Liver (tissue), 8 donors: ENCODE measurements at regions not wholly inside any gene's neighbourhood (a gene's known extent, or its start where the extent isn't known, plus 50 kb on each side); places are given as distances from the start of the nearest gene placed in this dataset.

Experiments
- DNase-seq: peaks from one replicate; pipeline ENCODE4 v3.0.0-alpha.2; 2017; ENCODE audit warnings: low spot score
- H3K27ac ChIP-seq, 2 donors: one replicate each; pipeline ENCODE4 v1.7.0; 2013; ENCODE audit warnings: inconsistent platforms in 2 of 2, low read length in 2 of 2, control low read depth in 1 of 2, low read depth in 1 of 2, mild to moderate bottlenecking in 1 of 2
- H3K27me3 ChIP-seq, 4 donors: one replicate each; pipeline versions ENCODE4 v1.6.1 to v1.7.0; 2013; ENCODE audit warnings: low read length in 3 of 4, inconsistent platforms in 1 of 4, mild to moderate bottlenecking in 1 of 4, moderate library complexity in 1 of 4; ENCODE audit not compliant: control insufficient read depth in 4 of 4, insufficient read depth in 4 of 4
- H3K36me3 ChIP-seq, 4 donors: one replicate each; pipeline versions ENCODE4 v1.6.1 to v1.7.0; 2013; ENCODE audit warnings: low read length in 3 of 4, mild to moderate bottlenecking in 3 of 4, low read depth in 1 of 4, moderate library complexity in 1 of 4; ENCODE audit not compliant: control insufficient read depth in 4 of 4, insufficient read depth in 3 of 4
- H3K4me1 ChIP-seq, 4 donors: one replicate each; pipeline versions ENCODE4 v1.6.1 to v1.7.0; 2013; ENCODE audit warnings: low read length in 3 of 4, mild to moderate bottlenecking in 3 of 4, moderate library complexity in 1 of 4; ENCODE audit not compliant: control insufficient read depth in 4 of 4, insufficient read depth in 4 of 4
- H3K4me3 ChIP-seq, 3 donors: one replicate each; pipeline versions ENCODE4 v1.6.1 to v1.7.0; 2013; ENCODE audit warnings: low read length in 3 of 3, control low read depth in 1 of 3, low read depth in 1 of 3, mild to moderate bottlenecking in 1 of 3
- H3K9ac ChIP-seq, 2 donors: one replicate each; pipeline ENCODE4 v1.7.0; 2013; ENCODE audit warnings: low read length in 2 of 2, mild to moderate bottlenecking in 2 of 2, moderate library complexity in 2 of 2, control low read depth in 1 of 2, low read depth in 1 of 2
- H3K9me3 ChIP-seq, 4 donors: one replicate each; pipeline versions ENCODE4 v1.6.1 to v1.7.0; 2013; ENCODE audit warnings: low read length in 3 of 4; ENCODE audit not compliant: control insufficient read depth in 4 of 4
- EGR1 ChIP-seq, 2 donors: IDR thresholded peaks; 2 replicates each; pipeline ENCODE4 v1.6.1; 2016 to 2018; ENCODE audit warnings: antibody characterized with exemption in 2 of 2, low read depth in 2 of 2
- FOXA2 ChIP-seq: IDR thresholded peaks from 2 replicates; pipeline ENCODE4 v1.6.1; 2016; ENCODE audit warnings: antibody characterized with exemption
- GABPA ChIP-seq, 2 donors: IDR thresholded peaks in 1 of 2; conservative IDR thresholded peaks in 1 of 2; 2 replicates each; pipeline ENCODE4 v1.6.1; 2016; ENCODE audit warnings: antibody characterized with exemption in 2 of 2, mild to moderate bottlenecking in 1 of 2, moderate library complexity in 1 of 2
- HNF4A ChIP-seq, 2 donors: conservative IDR thresholded peaks; 2 replicates each; pipeline ENCODE4 v1.6.1; 2016; ENCODE audit warnings: antibody characterized with exemption in 2 of 2, mild to moderate bottlenecking in 2 of 2
- NR2F2 ChIP-seq: IDR thresholded peaks from 2 replicates; pipeline ENCODE4 v1.6.1; 2016; ENCODE audit warnings: antibody characterized with exemption
- RAD21 ChIP-seq, 2 donors: IDR thresholded peaks; 2 replicates each; pipeline ENCODE4 v1.6.1; 2016; ENCODE audit warnings: antibody characterized with exemption in 2 of 2, mild to moderate bottlenecking in 2 of 2
- RXRA ChIP-seq, 2 donors: IDR thresholded peaks; 2 replicates each; pipeline ENCODE4 v1.6.1; 2017 to 2018; ENCODE audit warnings: antibody characterized with exemption in 2 of 2, mild to moderate bottlenecking in 1 of 2
- SP1 ChIP-seq: IDR thresholded peaks from 2 replicates; pipeline ENCODE4 v1.6.1; 2018; ENCODE audit warnings: antibody characterized with exemption, mild to moderate bottlenecking
- WGBS: extraction: QIAGEN DNeasy Blood & Tissue Kit; methylation state at CpG from one replicate; pipeline ENCODE4 v1.1.7; 2013; 5-methylcytosine and 5-hydroxymethylcytosine counted together
- TF ChIP-seq, protein P1 (sequence below): IDR thresholded peaks from 2 replicates; pipeline ENCODE4 v1.6.1; 2016; ENCODE audit warnings: antibody characterized with exemption, mild to moderate bottlenecking
- TF ChIP-seq, protein P2 (sequence below): IDR thresholded peaks from 2 replicates; pipeline ENCODE4 v1.6.1; 2016; ENCODE audit warnings: antibody characterized with exemption
- TF ChIP-seq, protein P3 (sequence below): fragments of 150-350 bp; IDR thresholded peaks from 2 replicates; pipeline ENCODE4 v1.5.1; 2017; ENCODE audit warnings: improper control_type of control experiment, low read depth, low read length; ENCODE audit not compliant: missing input control
- TF ChIP-seq, protein P4 (sequence below): IDR thresholded peaks from 2 replicates; pipeline ENCODE4 v1.6.1; 2016; ENCODE audit warnings: antibody characterized with exemption
- donor health status: healthy.
- donor health status: healthy.
- donor health status: healthy.
- donor health status: healthy.
- donor health status: healthy.

DNA sequence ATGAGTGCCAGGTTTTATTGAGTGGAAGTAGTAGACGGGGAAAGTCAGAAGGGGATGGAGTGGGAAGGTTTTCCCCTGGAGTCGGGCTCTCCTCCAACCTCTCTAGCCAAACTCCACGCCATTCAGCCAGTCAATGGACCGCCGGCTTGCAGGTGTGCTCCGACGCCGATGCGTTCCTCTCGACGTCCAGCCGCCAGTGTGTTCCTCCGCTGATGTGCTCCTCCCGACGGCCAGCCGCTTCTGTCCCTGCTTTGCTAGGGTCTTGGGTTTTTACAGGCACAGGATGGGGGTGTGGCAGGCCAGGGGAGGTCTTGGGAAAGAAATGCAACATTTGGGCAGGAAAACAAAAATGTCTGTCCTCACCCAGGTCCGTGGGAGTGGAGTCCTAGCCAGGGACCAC, 94.3 kb upstream of the TEX51 start (continued):
- TF ChIP-seq, protein P1, sequence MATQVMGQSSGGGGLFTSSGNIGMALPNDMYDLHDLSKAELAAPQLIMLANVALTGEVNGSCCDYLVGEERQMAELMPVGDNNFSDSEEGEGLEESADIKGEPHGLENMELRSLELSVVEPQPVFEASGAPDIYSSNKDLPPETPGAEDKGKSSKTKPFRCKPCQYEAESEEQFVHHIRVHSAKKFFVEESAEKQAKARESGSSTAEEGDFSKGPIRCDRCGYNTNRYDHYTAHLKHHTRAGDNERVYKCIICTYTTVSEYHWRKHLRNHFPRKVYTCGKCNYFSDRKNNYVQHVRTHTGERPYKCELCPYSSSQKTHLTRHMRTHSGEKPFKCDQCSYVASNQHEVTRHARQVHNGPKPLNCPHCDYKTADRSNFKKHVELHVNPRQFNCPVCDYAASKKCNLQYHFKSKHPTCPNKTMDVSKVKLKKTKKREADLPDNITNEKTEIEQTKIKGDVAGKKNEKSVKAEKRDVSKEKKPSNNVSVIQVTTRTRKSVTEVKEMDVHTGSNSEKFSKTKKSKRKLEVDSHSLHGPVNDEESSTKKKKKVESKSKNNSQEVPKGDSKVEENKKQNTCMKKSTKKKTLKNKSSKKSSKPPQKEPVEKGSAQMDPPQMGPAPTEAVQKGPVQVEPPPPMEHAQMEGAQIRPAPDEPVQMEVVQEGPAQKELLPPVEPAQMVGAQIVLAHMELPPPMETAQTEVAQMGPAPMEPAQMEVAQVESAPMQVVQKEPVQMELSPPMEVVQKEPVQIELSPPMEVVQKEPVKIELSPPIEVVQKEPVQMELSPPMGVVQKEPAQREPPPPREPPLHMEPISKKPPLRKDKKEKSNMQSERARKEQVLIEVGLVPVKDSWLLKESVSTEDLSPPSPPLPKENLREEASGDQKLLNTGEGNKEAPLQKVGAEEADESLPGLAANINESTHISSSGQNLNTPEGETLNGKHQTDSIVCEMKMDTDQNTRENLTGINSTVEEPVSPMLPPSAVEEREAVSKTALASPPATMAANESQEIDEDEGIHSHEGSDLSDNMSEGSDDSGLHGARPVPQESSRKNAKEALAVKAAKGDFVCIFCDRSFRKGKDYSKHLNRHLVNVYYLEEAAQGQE, result no peak
- no peak for TF ChIP-seq EGR1 (IDR thresholded peaks at IDR 0.05; ENCODE audit: low read depth in 2 of 2)
- TF ChIP-seq, protein P2, sequence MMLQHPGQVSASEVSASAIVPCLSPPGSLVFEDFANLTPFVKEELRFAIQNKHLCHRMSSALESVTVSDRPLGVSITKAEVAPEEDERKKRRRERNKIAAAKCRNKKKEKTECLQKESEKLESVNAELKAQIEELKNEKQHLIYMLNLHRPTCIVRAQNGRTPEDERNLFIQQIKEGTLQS, result no peak
- TF ChIP-seq NR2F2, result no peak
- no peak for TF ChIP-seq SP1

DNA sequence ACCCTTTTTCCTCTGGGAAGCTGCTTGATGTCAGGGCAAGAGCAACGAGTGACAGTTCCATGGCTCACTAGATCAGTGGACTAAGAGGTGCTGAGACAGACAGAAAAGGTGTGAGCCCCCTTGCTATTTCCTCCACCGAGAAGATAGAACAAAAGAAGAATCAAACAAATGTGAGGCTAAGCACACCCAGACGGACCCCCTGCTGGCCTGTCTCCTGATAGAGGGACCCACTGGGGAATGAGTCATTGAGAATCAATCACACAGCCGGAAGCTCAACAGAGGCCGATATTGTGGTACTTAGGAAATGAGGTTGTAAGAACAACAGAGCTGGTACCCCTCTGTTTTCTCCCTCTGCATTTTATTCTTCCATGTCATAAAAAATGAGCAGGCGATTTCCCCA, 89.8 kb upstream of the TEX51 start:
- WGBS, result 23% methylated on average over 6 of the region's 6 CpGs

DNA sequence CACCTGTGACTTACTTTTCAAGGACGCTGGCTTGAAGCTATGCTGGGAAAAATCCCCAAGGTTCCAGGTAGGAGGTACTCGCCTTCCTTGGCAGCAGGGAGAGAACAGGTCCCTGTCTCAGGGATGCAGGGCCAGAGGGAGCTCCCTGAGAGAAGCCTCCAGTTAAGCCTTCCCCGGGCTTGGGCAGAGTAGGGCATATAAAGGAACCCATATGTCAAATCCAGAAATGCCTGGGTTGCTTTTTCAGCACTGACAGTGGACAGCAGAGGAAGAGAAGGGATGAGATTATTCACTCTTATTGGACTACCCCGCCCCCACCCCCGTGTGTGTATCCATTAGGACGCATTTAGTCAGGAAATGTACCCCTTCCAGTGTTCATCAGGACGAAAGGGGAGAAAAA, 89.3 kb upstream of the TEX51 start:
- H3K27ac ChIP-seq, result no peak overlapping the region
- 46% methylated on average over 7 of the region's 7 CpGs for WGBS

More for the DNA sequence above, 89.8 kb upstream of the TEX51 start:
- no peak for DNase-seq
- Histone ChIP-seq H3K4me3 (no peak overlapping the region), H3K27me3 (no peaks in the 10 kb centered on the region), H3K36me3 (no peaks in the 10 kb centered on the region), H3K4me1 (no peaks in the 10 kb centered on the region), H3K9me3 (peaks cover 0 to 10% (median 0%) of the 10 kb centered on the region in 4 donors), H3K27ac (no peak overlapping the region), H3K9ac (no peak overlapping the region)
- TF ChIP-seq SP1 (no peak), HNF4A (conservative IDR thresholded peaks at IDR 0.05) (no peak), GABPA (IDR thresholded peaks at IDR 0.05 in 1 of 2, conservative IDR thresholded peaks at IDR 0.05 in 1 of 2) (no peak)
- TF ChIP-seq, protein P2, result no peak
- TF ChIP-seq, protein P1, result no peak

More for the DNA sequence above, 89.3 kb upstream of the TEX51 start:
- H3K4me3 ChIP-seq, result no peak overlapping the region
- TF ChIP-seq, protein P1, result peak; percentile 82
- TF ChIP-seq FOXA2 (no peak), EGR1 (IDR thresholded peaks at IDR 0.05; ENCODE audit: low read depth in 2 of 2) (no peak), NR2F2 (no peak), HNF4A (conservative IDR thresholded peaks at IDR 0.05) (no peak), RXRA (IDR thresholded peaks at IDR 0.05) (no peak), RAD21 (IDR thresholded peaks at IDR 0.05) (no peak)
- TF ChIP-seq, protein P3, sequence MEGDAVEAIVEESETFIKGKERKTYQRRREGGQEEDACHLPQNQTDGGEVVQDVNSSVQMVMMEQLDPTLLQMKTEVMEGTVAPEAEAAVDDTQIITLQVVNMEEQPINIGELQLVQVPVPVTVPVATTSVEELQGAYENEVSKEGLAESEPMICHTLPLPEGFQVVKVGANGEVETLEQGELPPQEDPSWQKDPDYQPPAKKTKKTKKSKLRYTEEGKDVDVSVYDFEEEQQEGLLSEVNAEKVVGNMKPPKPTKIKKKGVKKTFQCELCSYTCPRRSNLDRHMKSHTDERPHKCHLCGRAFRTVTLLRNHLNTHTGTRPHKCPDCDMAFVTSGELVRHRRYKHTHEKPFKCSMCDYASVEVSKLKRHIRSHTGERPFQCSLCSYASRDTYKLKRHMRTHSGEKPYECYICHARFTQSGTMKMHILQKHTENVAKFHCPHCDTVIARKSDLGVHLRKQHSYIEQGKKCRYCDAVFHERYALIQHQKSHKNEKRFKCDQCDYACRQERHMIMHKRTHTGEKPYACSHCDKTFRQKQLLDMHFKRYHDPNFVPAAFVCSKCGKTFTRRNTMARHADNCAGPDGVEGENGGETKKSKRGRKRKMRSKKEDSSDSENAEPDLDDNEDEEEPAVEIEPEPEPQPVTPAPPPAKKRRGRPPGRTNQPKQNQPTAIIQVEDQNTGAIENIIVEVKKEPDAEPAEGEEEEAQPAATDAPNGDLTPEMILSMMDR, result no peak
- TF ChIP-seq, protein P4, sequence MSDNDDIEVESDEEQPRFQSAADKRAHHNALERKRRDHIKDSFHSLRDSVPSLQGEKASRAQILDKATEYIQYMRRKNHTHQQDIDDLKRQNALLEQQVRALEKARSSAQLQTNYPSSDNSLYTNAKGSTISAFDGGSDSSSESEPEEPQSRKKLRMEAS, result no peak
- H3K9me3 ChIP-seq, result peaks cover 0 to 10% (median 0%) of the 10 kb centered on the region in 4 donors
- no peak for DNase-seq
- H3K27me3 ChIP-seq, result no peaks in the 10 kb centered on the region
- H3K4me1 ChIP-seq, result no peaks in the 10 kb centered on the region
- no peak overlapping the region for H3K9ac ChIP-seq
- no peaks in the 10 kb centered on the region for H3K36me3 ChIP-seq
